Natural killer cell (primary cell): ENCODE measurements at regions not wholly inside any gene's neighbourhood (a gene's known extent, or its start where the extent isn't known, plus 50 kb on each side); places are given as distances from the start of the nearest gene placed in this dataset.

Source experiments
- ATAC-seq, 3 donors: fragments of 150-1000 bp in 2 of 3; fragments of 200-7000 bp in 1 of 3; cut with Tn5 transposase; 1 replicate in 1 of 3; 2 replicates in 2 of 3; pipeline ENCODE4 v1.10.0; 2021; ENCODE audit warnings: mild to moderate bottlenecking in 2 of 3, moderate library complexity in 2 of 3
- DNase-seq, 2 donors: peaks; one replicate each; pipeline versions ENCODE4 v3.0.0 to v3.0.0-alpha.2; 2013 to 2021; ENCODE audit warnings: mixed read lengths in 1 of 2
- H3K27ac ChIP-seq: one replicate; pipeline ENCODE4 v1.5.1; 2013; ENCODE audit warnings: mild to moderate bottlenecking, low read length
- H3K27me3 ChIP-seq: one replicate; pipeline ENCODE4 v1.6.1; 2013; ENCODE audit warnings: low read length; ENCODE audit not compliant: control insufficient read depth, insufficient read depth
- H3K36me3 ChIP-seq: one replicate; pipeline ENCODE4 v1.6.1; 2013; ENCODE audit warnings: low read length; ENCODE audit not compliant: control insufficient read depth, insufficient read depth
- H3K4me1 ChIP-seq: one replicate; pipeline ENCODE4 v1.6.1; 2013; ENCODE audit warnings: low read length; ENCODE audit not compliant: control insufficient read depth, insufficient read depth
- H3K4me3 ChIP-seq: one replicate; pipeline ENCODE4 v1.5.1; 2013; ENCODE audit warnings: low read length
- H3K9me3 ChIP-seq: one replicate; pipeline ENCODE4 v1.6.1; 2013; ENCODE audit warnings: low read length; ENCODE audit not compliant: control insufficient read depth, insufficient read depth
- H3K27ac Mint-ChIP-seq, 2 donors: one replicate each; pipeline ENCODE4 v1.8.0; 2022; ENCODE audit warnings: mild to moderate bottlenecking in 2 of 2, mixed read lengths in 2 of 2, moderate library complexity in 1 of 2
- H3K27me3 Mint-ChIP-seq, 2 donors: one replicate each; pipeline ENCODE4 v1.8.0; 2022; ENCODE audit warnings: low read depth in 2 of 2, mixed read lengths in 2 of 2
- H3K36me3 Mint-ChIP-seq: one replicate; pipeline ENCODE4 v1.8.0; 2022; ENCODE audit warnings: mixed read lengths
- H3K4me1 Mint-ChIP-seq, 2 donors: one replicate each; pipeline ENCODE4 v1.8.0; 2022; ENCODE audit warnings: mixed read lengths in 2 of 2
- H3K4me3 Mint-ChIP-seq: one replicate; pipeline ENCODE4 v1.8.0; 2022; ENCODE audit warnings: mild to moderate bottlenecking, moderate library complexity, mixed read lengths
- H3K9me3 Mint-ChIP-seq, 2 donors: one replicate each; pipeline ENCODE4 v1.8.0; 2022; ENCODE audit warnings: mixed read lengths in 2 of 2
- CTCF ChIP-seq: fragments of 200-600 bp; IDR thresholded peaks from one replicate; pipeline ENCODE4 v1.8.0; 2022; ENCODE audit warnings: antibody characterized with exemption
- WGBS: methylation state at CpG from one replicate; pipeline ENCODE4 v1.1.7; 2013; ENCODE audit warnings: missing lambda C conversion rate; ENCODE audit not compliant: insufficient coverage; 5-methylcytosine and 5-hydroxymethylcytosine counted together
- intact Hi-C: fragments of 100-400 bp; cut with micrococcal nuclease; formaldehyde crosslinking; loops from one replicate; pipeline ENCODE4 v1.14.2; 2022

GRCh38 chr21:38619480-38619879 is 121.2 kb upstream of the ERG start:
- no peak for DNase-seq
- Mint-ChIP-seq H3K4me3 (no peak overlapping the region), H3K4me1 (peaks cover 0 to 4% of the 10 kb centered on the region in 2 donors), H3K27me3 (peaks cover 0 to 8% of the 10 kb centered on the region in 2 donors), H3K36me3 (no peaks in the 10 kb centered on the region), H3K27ac (no peak overlapping the region), H3K9me3 (peaks cover 2% of the 10 kb centered on the region in 2 donors)
- ATAC-seq: no peak
- intact Hi-C loops: no loop called here
- Histone ChIP-seq H3K4me3 (no peak overlapping the region), H3K9me3 (no peaks in the 10 kb centered on the region), H3K27ac (no peak overlapping the region), H3K36me3 (no peaks in the 10 kb centered on the region), H3K4me1 (no peaks in the 10 kb centered on the region), H3K27me3 (no peaks in the 10 kb centered on the region)
- no peak for TF ChIP-seq CTCF
- WGBS: 100% methylated on average over 1 of the region's 2 CpGs

- intact Hi-C loops: no loop called here
- Mint-ChIP-seq H3K9me3 (peaks cover 2% of the 10 kb centered on the region in 2 donors), H3K27ac (no peak overlapping the region), H3K36me3 (no peaks in the 10 kb centered on the region), H3K4me3 (no peak overlapping the region), H3K4me1 (peaks cover 0 to 4% of the 10 kb centered on the region in 2 donors), H3K27me3 (peaks cover 0 to 8% of the 10 kb centered on the region in 2 donors)
- TF ChIP-seq CTCF: no peak
- Histone ChIP-seq H3K9me3 (no peaks in the 10 kb centered on the region), H3K36me3 (no peaks in the 10 kb centered on the region), H3K4me1 (no peaks in the 10 kb centered on the region), H3K4me3 (no peak overlapping the region), H3K27me3 (no peaks in the 10 kb centered on the region), H3K27ac (no peak overlapping the region)
- 90% methylated on average over 7 of the region's 9 CpGs for WGBS
- ATAC-seq (no peak), DNase-seq (no peak)
Observed at GRCh38 chr21:38619992-38620479, 121.8 kb upstream of the ERG start.

GRCh38 chr21:38621132-38621531 is 122.9 kb upstream of the ERG start:
- H3K9me3 Mint-ChIP-seq: peaks cover 0 to under 1% of the 10 kb centered on the region in 2 donors

More at GRCh38 chr21:38621132-38621531, 122.9 kb upstream of the ERG start:
- Mint-ChIP-seq H3K4me1 (peaks cover 0 to under 1% of the 10 kb centered on the region in 2 donors), H3K27me3 (peaks cover 0 to under 1% of the 10 kb centered on the region in 2 donors), H3K4me3 (no peak overlapping the region), H3K27ac (no peak overlapping the region), H3K36me3 (no peaks in the 10 kb centered on the region)
- H3K27me3 ChIP-seq: no peaks in the 10 kb centered on the region
- H3K4me3 ChIP-seq: no peak overlapping the region
- intact Hi-C loops: no loop called here
- ATAC-seq (no peak), DNase-seq (no peak)
- no peak for TF ChIP-seq CTCF
- H3K27ac ChIP-seq: no peak overlapping the region
- WGBS: 77% methylated on average over 3 of the region's 3 CpGs
- H3K9me3 ChIP-seq: no peaks in the 10 kb centered on the region
- H3K36me3 ChIP-seq: no peaks in the 10 kb centered on the region
- H3K4me1 ChIP-seq: no peaks in the 10 kb centered on the region
